ENCODE measurements at regions not wholly inside any gene's neighbourhood (a gene's known extent, or its start where the extent isn't known, plus 50 kb on each side); places are given as distances from the start of the nearest gene placed in this dataset.
A peak's percentile ranks its signal among the peaks of the same experiment; 100 is the strongest.

- intact Hi-C loops (cut with micrococcal nuclease; ENCODE audit: unreplicated experiment) (no loop called here), in situ Hi-C loops (cut with HindIII; ENCODE audit: low pct_unique_long_range_greater_than_20kb, low sequenced_read_pairs) (no loop called here)
- ATAC-seq = no peak
- no peaks in the 10 kb centered on the region for H3K27me3 ChIP-seq (ENCODE audit: control insufficient read depth, insufficient read depth, low read length)
- 0 out of 2 replicates have a peak, but pooled peaks cover 5% of the 10 kb centered on the region for H3K9me3 ChIP-seq (ENCODE audit: control insufficient read depth, insufficient read depth, low read depth, low read length)
- H3K4me3 ChIP-seq (ENCODE audit: low read depth in 2 of 2, low read length in 2 of 2) = no peak overlapping the region
- TF ChIP-seq SIN3A (IDR thresholded peaks at IDR 0.05; ENCODE audit: borderline replicate concordance, insufficient read depth, low read depth, low read length) (no peak), CTCF (IDR thresholded peaks at IDR 0.05) (no peak), TCF7L2 (IDR thresholded peaks at IDR 0.05; ENCODE audit: low read depth, low read length) (no peak), POLR2AphosphoS5 (IDR thresholded peaks at IDR 0.05; ENCODE audit: low read depth, low read length) (no peak)
- TF ChIP-seq, protein P1, sequence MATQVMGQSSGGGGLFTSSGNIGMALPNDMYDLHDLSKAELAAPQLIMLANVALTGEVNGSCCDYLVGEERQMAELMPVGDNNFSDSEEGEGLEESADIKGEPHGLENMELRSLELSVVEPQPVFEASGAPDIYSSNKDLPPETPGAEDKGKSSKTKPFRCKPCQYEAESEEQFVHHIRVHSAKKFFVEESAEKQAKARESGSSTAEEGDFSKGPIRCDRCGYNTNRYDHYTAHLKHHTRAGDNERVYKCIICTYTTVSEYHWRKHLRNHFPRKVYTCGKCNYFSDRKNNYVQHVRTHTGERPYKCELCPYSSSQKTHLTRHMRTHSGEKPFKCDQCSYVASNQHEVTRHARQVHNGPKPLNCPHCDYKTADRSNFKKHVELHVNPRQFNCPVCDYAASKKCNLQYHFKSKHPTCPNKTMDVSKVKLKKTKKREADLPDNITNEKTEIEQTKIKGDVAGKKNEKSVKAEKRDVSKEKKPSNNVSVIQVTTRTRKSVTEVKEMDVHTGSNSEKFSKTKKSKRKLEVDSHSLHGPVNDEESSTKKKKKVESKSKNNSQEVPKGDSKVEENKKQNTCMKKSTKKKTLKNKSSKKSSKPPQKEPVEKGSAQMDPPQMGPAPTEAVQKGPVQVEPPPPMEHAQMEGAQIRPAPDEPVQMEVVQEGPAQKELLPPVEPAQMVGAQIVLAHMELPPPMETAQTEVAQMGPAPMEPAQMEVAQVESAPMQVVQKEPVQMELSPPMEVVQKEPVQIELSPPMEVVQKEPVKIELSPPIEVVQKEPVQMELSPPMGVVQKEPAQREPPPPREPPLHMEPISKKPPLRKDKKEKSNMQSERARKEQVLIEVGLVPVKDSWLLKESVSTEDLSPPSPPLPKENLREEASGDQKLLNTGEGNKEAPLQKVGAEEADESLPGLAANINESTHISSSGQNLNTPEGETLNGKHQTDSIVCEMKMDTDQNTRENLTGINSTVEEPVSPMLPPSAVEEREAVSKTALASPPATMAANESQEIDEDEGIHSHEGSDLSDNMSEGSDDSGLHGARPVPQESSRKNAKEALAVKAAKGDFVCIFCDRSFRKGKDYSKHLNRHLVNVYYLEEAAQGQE (IDR thresholded peaks at IDR 0.05; ENCODE audit: insufficient read depth in 1 of 2, low read depth in 2 of 2, low read length in 1 of 2) = no peak
- peak overlapping the region; percentile 97; the same call in 1 of the 2 replicates for H3K27ac ChIP-seq (ENCODE audit: low read length)
- no peaks in the 10 kb centered on the region for H3K36me3 ChIP-seq (ENCODE audit: control insufficient read depth, insufficient read depth, low read length)
- no peak for DNase-seq (ENCODE audit: low read depth, low spot score)
- ChIA-PET POLR2A (no interaction called here), CTCF (no interaction called here)
- H3K4me1 ChIP-seq (ENCODE audit: control insufficient read depth, insufficient read depth, low read length) = peaks cover 11% of the 10 kb centered on the region
- no TSS peak for BruUV-seq (replicated peaks)
These were observed 394.9 kb upstream of the TRIB2 start for GRCh38 chr2:12321886-12322285.

GRCh38 chr2:12325806-12326205, 390.9 kb upstream of the TRIB2 start:
- no TSS peak for BruUV-seq (replicated peaks)
- H3K4me3 ChIP-seq (ENCODE audit: low read depth in 2 of 2, low read length in 2 of 2) = no peak overlapping the region
- TF ChIP-seq, protein P1 (IDR thresholded peaks at IDR 0.05; ENCODE audit: insufficient read depth in 1 of 2, low read depth in 2 of 2, low read length in 1 of 2) = no peak
- TF ChIP-seq POLR2AphosphoS5 (IDR thresholded peaks at IDR 0.05; ENCODE audit: low read depth, low read length) (no peak), CTCF (IDR thresholded peaks at IDR 0.05) (no peak), TCF7L2 (IDR thresholded peaks at IDR 0.05; ENCODE audit: low read depth, low read length) (no peak), SIN3A (IDR thresholded peaks at IDR 0.05; ENCODE audit: borderline replicate concordance, insufficient read depth, low read depth, low read length) (no peak)
- H3K27ac ChIP-seq (ENCODE audit: low read length) = peak overlapping the region; percentile 56
- ATAC-seq (no peak), DNase-seq (ENCODE audit: low read depth, low spot score) (no peak)
- no peaks in the 10 kb centered on the region for H3K4me1 ChIP-seq (ENCODE audit: control insufficient read depth, insufficient read depth, low read length)
- 0 out of 2 replicates have a peak, but pooled peaks cover 5% of the 10 kb centered on the region for H3K9me3 ChIP-seq (ENCODE audit: control insufficient read depth, insufficient read depth, low read depth, low read length)
- ChIA-PET POLR2A (no interaction called here), CTCF (interaction anchor here (0.7 kb wide), 1 partner anchor 44 kb away, joined by 3 read pairs; no protein-coding TSS in a partner anchor)
- H3K27me3 ChIP-seq (ENCODE audit: control insufficient read depth, insufficient read depth, low read length) = no peaks in the 10 kb centered on the region
- no peaks in the 10 kb centered on the region for H3K36me3 ChIP-seq (ENCODE audit: control insufficient read depth, insufficient read depth, low read length)
- intact Hi-C loops (cut with micrococcal nuclease; ENCODE audit: unreplicated experiment) (no loop called here), in situ Hi-C loops (cut with HindIII; ENCODE audit: low pct_unique_long_range_greater_than_20kb, low sequenced_read_pairs) (no loop called here)

Data from Panc1 (cell line).